Right lobe of liver (tissue), 6 donors: ENCODE measurements at regions not wholly inside any gene's neighbourhood (a gene's known extent, or its start where the extent isn't known, plus 50 kb on each side); places are given as distances from the start of the nearest gene placed in this dataset.
A peak's percentile ranks its signal among the peaks of the same experiment; 100 is the strongest.
"Not testable (repeated sequence)": the region's sequence is repeated elsewhere in the genome, so short reads cannot be mapped to it uniquely, and the experiment has no call there.

Experiments
- ATAC-seq, 4 donors: fragments of 200-7000 bp; cut with Tn5 transposase; one replicate each; pipeline ENCODE4 v1.9.1; 2020; ENCODE audit warnings: mild to moderate bottlenecking in 4 of 4, moderate library complexity in 4 of 4
- DNase-seq, 3 donors: peaks; one replicate each; pipeline ENCODE4 v3.0.0-alpha.2; 2020
- H3K27ac ChIP-seq, 3 donors: fragments of 200-600 bp; one replicate each; pipeline ENCODE4 v1.8.0; 2022
- H3K27me3 ChIP-seq, 2 donors: fragments of 200-600 bp; one replicate each; pipeline ENCODE4 v1.8.0; 2022
- H3K36me3 ChIP-seq, 4 donors: fragments of 200-600 bp; sonication (generic) in 1 of 4; one replicate each; pipeline versions ENCODE4 v1.5.1 to v1.8.0; 2017 to 2022; ENCODE audit warnings: control low read depth in 1 of 4
- H3K4me1 ChIP-seq, 4 donors: fragments of 200-600 bp; sonication (generic) in 1 of 4; one replicate each; pipeline versions ENCODE4 v1.5.1 to v1.8.0; 2017 to 2022; ENCODE audit warnings: control low read depth in 1 of 4
- H3K4me3 ChIP-seq, 3 donors: fragments of 200-600 bp; one replicate each; pipeline ENCODE4 v1.8.0; 2022
- H3K9me3 ChIP-seq, 4 donors: fragments of 200-600 bp; sonication (generic) in 1 of 4; one replicate each; pipeline versions ENCODE4 v1.5.1 to v1.8.0; 2017 to 2022; ENCODE audit warnings: control low read depth in 1 of 4
- POLR2A ChIP-seq: fragments of 450-650 bp; IDR thresholded peaks from one replicate; pipeline ENCODE4 v1.6.1; 2017; ENCODE audit warnings: antibody characterized with exemption, mild to moderate bottlenecking
- WGBS: methylation state at CpG from one replicate; pipeline ENCODE4 v1.1.6; 2018; ENCODE audit warnings: low coverage, low lambda C conversion rate; ENCODE audit not compliant: insufficient coverage; ENCODE audit errors: missing lambda C conversion rate; 5-methylcytosine and 5-hydroxymethylcytosine counted together
- intact Hi-C, 2 donors: fragments of 100-400 bp; cut with DNase I; formaldehyde crosslinking; loops; one replicate each; pipeline versions ENCODE4 v1.11.2 to v1.14.1; 2022
- TF ChIP-seq, protein P1 (sequence below), 4 donors: fragments of 200-600 bp in 3 of 4; fragments of 450-650 bp in 1 of 4; IDR thresholded peaks; one replicate each; pipeline versions ENCODE4 v1.5.1 to v1.8.0; 2016 to 2022; ENCODE audit warnings: antibody characterized with exemption in 4 of 4, mild to moderate bottlenecking in 2 of 4
- donor health status: DM: no; HTN: yes; CAD: no.
- donor health status: DM: no; HTN: no; CAD: no.
- donor health status: DM: no; HTN: no; CAD: no.
- donor health status: DM: no; HTN: yes; CAD: no.
- donor health status: DM: no; HTN: yes; CAD: no.

DNA sequence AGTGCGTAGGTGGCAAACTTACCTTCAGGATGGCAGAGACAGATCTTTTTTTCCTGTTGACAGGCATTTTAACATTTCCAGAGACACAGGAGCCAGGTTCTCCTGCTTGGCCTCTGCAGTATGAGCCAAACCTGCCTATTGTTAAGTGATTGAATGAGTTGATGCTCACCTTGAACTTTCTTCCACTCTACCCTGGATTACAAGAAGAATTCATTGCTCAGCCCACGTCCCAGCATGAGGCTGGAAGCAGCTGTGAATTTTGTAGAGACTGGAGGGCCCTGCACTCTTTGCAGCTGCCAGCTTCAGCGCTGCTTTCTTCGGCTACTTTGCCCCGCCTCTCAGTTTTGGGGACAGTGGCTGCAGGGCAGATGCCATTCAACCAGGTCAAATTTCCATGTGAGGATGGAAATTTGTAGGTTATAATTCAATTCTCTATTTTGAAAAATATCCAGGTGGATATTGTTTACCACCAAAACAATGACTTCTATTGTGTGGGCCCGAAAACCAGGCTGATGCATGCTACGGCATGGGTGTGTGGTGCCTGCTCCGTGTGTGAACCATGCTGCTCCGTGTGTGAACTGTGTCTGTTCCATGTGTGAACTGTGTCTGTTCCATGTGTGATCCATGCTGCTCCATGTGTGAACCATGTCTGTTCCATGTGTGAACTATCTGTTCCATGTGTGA lies 75.2 kb upstream of the METTL9 start:
- intact Hi-C loops, result no loop called here
- no peak for ATAC-seq
- no peaks in the 10 kb centered on the region for H3K36me3 ChIP-seq
- H3K27ac ChIP-seq, result no peak overlapping the region
- peaks cover 0 to 5% (median 2%) of the 10 kb centered on the region in 4 donors for H3K4me1 ChIP-seq
- H3K4me3 ChIP-seq, result no peak overlapping the region
- H3K9me3 ChIP-seq, result no peaks in the 10 kb centered on the region
- TF ChIP-seq, protein P1, sequence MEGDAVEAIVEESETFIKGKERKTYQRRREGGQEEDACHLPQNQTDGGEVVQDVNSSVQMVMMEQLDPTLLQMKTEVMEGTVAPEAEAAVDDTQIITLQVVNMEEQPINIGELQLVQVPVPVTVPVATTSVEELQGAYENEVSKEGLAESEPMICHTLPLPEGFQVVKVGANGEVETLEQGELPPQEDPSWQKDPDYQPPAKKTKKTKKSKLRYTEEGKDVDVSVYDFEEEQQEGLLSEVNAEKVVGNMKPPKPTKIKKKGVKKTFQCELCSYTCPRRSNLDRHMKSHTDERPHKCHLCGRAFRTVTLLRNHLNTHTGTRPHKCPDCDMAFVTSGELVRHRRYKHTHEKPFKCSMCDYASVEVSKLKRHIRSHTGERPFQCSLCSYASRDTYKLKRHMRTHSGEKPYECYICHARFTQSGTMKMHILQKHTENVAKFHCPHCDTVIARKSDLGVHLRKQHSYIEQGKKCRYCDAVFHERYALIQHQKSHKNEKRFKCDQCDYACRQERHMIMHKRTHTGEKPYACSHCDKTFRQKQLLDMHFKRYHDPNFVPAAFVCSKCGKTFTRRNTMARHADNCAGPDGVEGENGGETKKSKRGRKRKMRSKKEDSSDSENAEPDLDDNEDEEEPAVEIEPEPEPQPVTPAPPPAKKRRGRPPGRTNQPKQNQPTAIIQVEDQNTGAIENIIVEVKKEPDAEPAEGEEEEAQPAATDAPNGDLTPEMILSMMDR (IDR thresholded peaks at IDR 0.05), result no peak
- no peak for TF ChIP-seq POLR2A
- no peak for DNase-seq
- 92% methylated on average over 9 of the region's 9 CpGs for WGBS
- H3K27me3 ChIP-seq, result no peaks in the 10 kb centered on the region

DNA sequence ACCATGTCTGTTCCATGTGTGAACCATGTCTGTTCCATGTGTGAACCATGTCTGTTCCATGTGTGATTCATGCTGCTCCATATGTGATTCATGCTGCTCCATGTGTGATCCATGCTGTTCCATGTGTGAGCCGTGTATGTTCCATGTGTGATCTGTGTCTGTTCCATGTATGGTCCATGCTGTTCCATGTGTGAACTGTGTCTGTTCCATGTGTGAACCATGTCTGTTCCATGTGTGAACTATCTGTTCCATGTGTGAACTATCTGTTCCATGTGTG lies 74.7 kb upstream of the METTL9 start:
- H3K27ac ChIP-seq, H3K4me1 ChIP-seq, H3K27me3 ChIP-seq, intact Hi-C loops, DNase-seq, ATAC-seq, H3K4me3 ChIP-seq, H3K9me3 ChIP-seq, H3K36me3 ChIP-seq: not testable (repeated sequence)
- WGBS, result 100% methylated on average over 1 of the region's 1 CpG

DNA sequence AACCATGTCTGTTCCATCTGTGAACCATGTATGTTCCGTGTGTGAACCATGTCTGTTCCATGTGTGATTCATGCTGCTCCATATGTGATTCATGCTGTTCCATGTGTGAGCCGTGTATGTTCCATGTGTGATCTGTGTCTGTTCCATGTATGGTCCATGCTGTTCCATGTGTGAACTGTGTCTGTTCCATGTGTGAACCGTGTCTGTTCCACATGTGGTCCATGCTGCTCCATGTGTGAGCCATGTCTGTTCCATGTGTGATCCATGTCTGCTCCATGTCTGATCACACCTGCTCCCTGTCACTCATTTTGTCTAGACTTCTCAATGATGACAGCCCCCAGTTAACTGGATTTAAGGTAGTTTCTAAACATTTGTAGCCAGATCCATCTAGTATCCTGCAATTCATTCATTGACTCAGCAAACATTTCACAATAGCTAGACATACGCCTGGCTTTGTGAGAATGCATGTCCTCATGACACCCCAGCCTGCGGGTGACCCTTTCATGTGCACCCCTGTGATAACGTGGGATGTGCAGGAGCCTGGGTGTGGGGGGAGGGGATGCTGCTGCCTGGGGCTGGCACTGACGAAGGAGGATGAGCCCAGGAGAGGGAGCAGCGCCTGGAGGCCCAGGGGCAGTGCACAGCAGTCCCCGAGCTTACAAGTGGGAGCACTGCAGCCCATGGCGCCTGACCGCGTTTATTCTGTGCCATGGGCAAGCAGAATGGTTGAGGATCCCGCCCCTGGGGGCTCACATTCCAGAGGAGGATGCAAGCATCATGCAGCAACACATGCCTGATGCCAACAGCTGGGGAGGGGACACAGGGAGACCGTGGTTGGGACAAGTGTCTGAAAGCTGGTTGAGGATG lies 74.1 kb upstream of the METTL9 start:
- 58% methylated on average over 14 of the region's 14 CpGs for WGBS
- TF ChIP-seq, protein P1 (IDR thresholded peaks at IDR 0.05), result peak in 1 of 4 donors; percentile 3
- H3K4me1 ChIP-seq, H3K4me3 ChIP-seq, intact Hi-C loops, H3K27me3 ChIP-seq, H3K36me3 ChIP-seq, H3K9me3 ChIP-seq, H3K27ac ChIP-seq: not testable (repeated sequence)
- DNase-seq, result peak; percentile 38 to 77 (median 68)
- ATAC-seq, result peak; percentile 31 to 67 (median 61)

DNA sequence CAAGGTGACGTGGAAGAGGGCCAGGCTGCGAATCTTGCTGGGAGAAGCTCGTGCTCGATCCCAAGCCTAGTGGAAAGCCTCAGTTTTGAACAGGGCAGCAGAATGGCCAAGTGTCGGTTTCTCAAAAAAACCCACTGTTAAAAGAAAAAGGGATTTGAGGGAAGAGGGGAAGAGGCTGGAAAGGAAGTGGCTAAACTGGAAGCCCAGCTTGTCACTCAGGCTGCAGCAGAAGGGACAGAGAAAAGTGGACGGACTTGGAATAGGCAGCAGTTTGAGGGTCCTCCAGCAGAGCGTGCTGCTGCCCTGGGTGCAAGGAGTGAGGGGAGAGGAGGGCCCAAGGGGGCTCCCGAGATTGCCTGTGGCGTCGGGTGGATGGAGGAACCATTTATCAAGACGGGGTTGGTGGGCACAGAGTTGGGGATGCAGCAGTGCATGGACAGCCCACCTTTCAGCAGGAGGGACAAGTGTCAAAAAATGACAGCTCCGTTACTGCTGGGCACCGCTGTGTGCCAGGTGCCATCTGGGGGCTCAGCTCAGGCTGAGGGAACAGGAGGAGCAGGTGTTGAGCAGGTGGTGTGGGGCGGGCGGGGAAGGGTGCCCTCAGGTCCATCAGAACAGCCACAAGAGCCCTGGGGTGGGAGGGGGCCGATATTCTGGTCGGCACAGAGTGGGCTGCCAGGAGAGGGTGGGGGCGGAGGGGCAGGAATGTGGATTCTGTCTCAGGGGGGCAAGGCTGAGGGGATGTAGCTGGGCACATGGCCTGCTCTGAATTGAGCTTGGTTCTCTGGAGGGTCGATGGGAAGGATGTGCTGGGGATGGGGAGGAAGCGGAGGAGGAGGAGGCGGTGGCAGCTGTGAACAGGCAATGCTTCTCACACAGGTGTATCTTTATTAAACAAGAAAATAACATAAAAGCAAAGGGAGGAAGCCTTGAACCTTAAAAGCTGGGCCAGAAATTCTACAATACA lies 73.1 kb upstream of the METTL9 start:
- DNase-seq, intact Hi-C loops, H3K9me3 ChIP-seq, H3K27ac ChIP-seq, H3K4me1 ChIP-seq, H3K4me3 ChIP-seq, H3K27me3 ChIP-seq, H3K36me3 ChIP-seq: not testable (repeated sequence)
- 78% methylated on average over 21 of the region's 21 CpGs for whole genome bisulfite sequencing
- ATAC-seq, result peak in 1 of 4 donors; percentile 1

DNA sequence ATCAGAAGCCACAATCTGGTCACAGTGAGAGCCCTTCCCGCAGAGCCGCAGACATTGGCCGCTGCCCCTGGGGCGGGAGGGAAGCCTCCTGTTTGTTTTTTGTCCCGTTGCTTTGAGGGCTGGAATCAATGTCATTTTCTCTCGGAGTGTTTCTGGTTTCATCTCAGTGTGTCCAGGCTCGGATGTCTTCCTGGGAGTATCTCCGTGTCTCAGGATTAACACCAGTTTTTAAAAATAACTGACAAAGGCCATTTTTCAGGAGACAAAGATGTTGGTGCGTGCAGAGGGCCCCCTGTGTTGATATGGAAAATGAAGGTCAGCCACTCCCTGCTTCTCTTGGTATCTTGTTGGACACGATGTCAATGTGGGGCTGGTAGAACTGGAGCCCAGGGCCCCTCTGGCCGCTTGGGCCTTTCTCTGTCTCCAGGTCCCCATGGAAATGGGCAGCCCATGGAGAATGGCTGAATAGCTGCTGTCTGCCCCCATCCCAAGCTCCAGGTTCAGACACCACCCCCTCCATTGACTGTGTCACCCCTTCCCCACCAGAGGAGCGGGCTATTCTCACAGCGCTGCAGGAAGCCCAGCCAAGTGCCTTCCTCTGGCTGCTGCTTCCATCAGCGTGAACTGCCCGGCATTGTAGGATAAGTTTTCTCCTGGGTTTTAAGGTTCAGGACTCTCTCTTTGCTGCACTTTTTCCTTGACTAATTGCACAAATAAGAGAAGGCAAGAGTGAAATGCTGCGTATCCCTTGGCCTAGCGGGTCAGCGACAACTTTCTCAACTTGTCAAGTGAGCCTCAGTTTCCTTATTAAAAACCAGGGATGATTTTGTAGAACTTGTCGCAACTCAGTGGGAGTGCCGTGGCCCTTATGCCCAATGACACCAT lies 72.2 kb upstream of the METTL9 start:
- ATAC-seq (no peak), DNase-seq (no peak)
- intact Hi-C loops, result no loop called here
- Histone ChIP-seq H3K27ac (no peak overlapping the region), H3K27me3 (no peaks in the 10 kb centered on the region), H3K4me3 (no peak overlapping the region), H3K9me3 (no peaks in the 10 kb centered on the region), H3K4me1 (peaks cover 0 to 5% (median 2%) of the 10 kb centered on the region in 4 donors), H3K36me3 (no peaks in the 10 kb centered on the region)
- 81% methylated on average over 19 of the region's 20 CpGs for WGBS
- TF ChIP-seq, protein P1 (IDR thresholded peaks at IDR 0.05), result no peak
- no peak for TF ChIP-seq POLR2A

DNA sequence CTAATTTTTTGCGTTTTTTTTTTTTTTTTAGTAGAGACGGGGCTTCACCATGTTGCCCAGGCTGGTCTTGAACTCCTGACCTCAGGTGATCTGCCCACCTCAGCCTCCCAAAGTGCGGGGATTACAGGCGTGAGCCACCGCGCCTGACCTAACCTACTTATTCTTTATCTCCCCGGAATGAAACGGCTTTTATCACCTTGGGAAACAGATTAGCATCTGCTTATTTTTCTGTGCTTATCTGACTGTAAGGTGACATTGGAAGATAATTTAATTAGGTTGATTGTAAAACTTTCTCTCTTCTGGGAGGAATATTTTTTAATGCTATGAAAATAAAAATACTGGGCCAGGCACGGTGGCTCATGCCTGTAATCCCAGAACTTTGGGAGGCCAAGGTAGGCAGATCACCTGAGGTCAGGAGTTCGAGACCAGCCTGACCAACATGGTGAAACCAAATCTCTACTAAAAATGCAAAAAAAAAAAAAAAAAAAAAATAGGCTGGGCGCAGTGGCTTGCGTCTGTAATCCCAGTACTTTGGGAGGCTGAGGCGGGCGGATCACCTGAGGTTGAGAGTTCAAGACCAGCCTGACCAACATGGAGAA lies 70.2 kb upstream of the METTL9 start:
- H3K4me1 ChIP-seq, H3K9me3 ChIP-seq, intact Hi-C loops, DNase-seq, H3K4me3 ChIP-seq, H3K36me3 ChIP-seq, H3K27ac ChIP-seq, ATAC-seq, H3K27me3 ChIP-seq: not testable (repeated sequence)
- 78% methylated on average over 13 of the region's 14 CpGs for WGBS

DNA sequence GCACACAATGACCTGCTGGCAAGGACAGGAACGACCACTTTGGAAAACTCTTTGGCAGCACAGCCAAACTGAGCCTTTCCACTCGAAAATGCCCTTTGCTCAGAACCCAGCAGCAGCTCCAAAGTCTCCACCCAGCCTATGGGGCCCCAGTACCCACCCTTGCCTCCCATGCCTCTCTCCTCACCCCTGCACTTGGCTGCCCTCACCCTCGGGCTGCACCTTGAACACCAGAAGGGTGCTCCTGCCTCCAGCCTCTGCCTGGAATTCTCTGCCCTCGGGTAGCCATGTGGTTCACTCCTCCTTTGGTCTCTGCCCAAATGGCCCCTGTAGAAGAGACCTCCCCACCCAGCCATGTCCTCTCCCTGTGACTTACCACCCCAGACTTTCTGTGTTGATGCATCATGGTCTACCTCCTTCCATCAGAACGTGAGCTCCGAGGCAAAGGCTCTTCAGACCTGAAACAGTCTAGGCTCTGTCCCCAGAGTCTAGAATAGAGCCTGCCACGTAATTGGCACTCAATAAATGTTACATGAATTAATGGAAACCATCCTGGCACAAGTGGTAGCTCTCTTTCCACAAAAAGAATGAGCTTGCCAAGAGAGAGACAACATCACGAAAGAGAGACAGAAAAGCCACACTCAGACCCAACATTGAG lies 68.5 kb upstream of the METTL9 start:
- intact Hi-C loops, H3K27me3 ChIP-seq, H3K4me1 ChIP-seq, DNase-seq, H3K9me3 ChIP-seq, H3K4me3 ChIP-seq, H3K27ac ChIP-seq, H3K36me3 ChIP-seq: not testable (repeated sequence)
- ATAC-seq, result peak in 3 of 4 donors; percentile 22 to 39 (median 23)
- 51% methylated on average over 3 of the region's 8 CpGs for WGBS
